Hepatocyte (in vitro differentiated cells): ENCODE measurements at regions not wholly inside any gene's neighbourhood (a gene's known extent, or its start where the extent isn't known, plus 50 kb on each side); places are given as distances from the start of the nearest gene placed in this dataset.

Experiments used
- DNase-seq: peaks from one replicate; pipeline ENCODE4 v3.0.0-alpha.2; 2016; ENCODE audit warnings: low spot score
- H2AFZ ChIP-seq: fragments of 200-600 bp; sonication (generic); 2 replicates; pipeline ENCODE4 v1.6.0; 2016; ENCODE audit warnings: antibody characterized with exemption, mild to moderate bottlenecking
- H3K27ac ChIP-seq: fragments of 200-600 bp; sonication (generic); 2 replicates; pipeline ENCODE4 v1.5.1; 2016; ENCODE audit warnings: mild to moderate bottlenecking
- H3K27me3 ChIP-seq: fragments of 200-600 bp; sonication (generic); 2 replicates; pipeline ENCODE4 v1.6.1; 2016
- H3K36me3 ChIP-seq: fragments of 200-600 bp; sonication (generic); replicated peaks from 2 replicates; pipeline ENCODE4 v1.5.1; 2016; ENCODE audit warnings: low read depth; ENCODE audit not compliant: insufficient read depth
- H3K4me1 ChIP-seq: fragments of 200-600 bp; sonication (generic); 2 replicates; pipeline ENCODE4 v1.5.1; 2016; ENCODE audit warnings: mild to moderate bottlenecking, moderate library complexity; ENCODE audit not compliant: insufficient read depth
- H3K4me2 ChIP-seq: fragments of 200-600 bp; sonication (generic); 2 replicates; pipeline ENCODE4 v1.6.0; 2016
- H3K4me3 ChIP-seq: fragments of 200-600 bp; sonication (generic); 2 replicates; pipeline ENCODE4 v1.5.1; 2016; ENCODE audit warnings: mild to moderate bottlenecking
- H3K79me2 ChIP-seq: fragments of 200-600 bp; sonication (generic); 2 replicates; pipeline ENCODE4 v1.6.0; 2017; ENCODE audit warnings: mild to moderate bottlenecking
- H3K9me2 ChIP-seq: fragments of 200-600 bp; sonication (generic); replicated peaks from 2 replicates; pipeline ENCODE4 v1.6.0; 2017; ENCODE audit warnings: mild to moderate bottlenecking; ENCODE audit not compliant: insufficient read depth
- H3K9me3 ChIP-seq: fragments of 200-600 bp; sonication (generic); 2 replicates; pipeline ENCODE4 v1.5.1; 2016; ENCODE audit warnings: low read depth, mild to moderate bottlenecking
- H4K20me1 ChIP-seq: fragments of 200-600 bp; sonication (generic); 2 replicates; pipeline ENCODE4 v1.6.0; 2016; ENCODE audit warnings: mild to moderate bottlenecking; ENCODE audit not compliant: insufficient read depth, poor library complexity, severe bottlenecking
- CTCF ChIP-seq: fragments of 200-600 bp; sonication (generic); IDR thresholded peaks from 2 replicates; pipeline ENCODE4 v1.5.1; 2016; ENCODE audit warnings: antibody characterized with exemption, mild to moderate bottlenecking; ENCODE audit not compliant: poor library complexity
- EZH2 ChIP-seq: fragments of 200-600 bp; sonication (generic); IDR thresholded peaks from 2 replicates; pipeline ENCODE4 v1.6.1; 2016; ENCODE audit warnings: antibody characterized with exemption, mild to moderate bottlenecking, borderline replicate concordance
- EZH2phosphoT487 ChIP-seq: fragments of 200-600 bp; sonication (generic); IDR thresholded peaks from one replicate; pipeline ENCODE4 v1.6.1; 2018; ENCODE audit warnings: antibody characterized with exemption, mild to moderate bottlenecking, low read depth, moderate library complexity; ENCODE audit not compliant: unreplicated experiment, severe bottlenecking
- WGBS: methylation state at CpG from one replicate; pipeline ENCODE4 v1.1.6; 2016; ENCODE audit warnings: low lambda C conversion rate; ENCODE audit errors: missing lambda C conversion rate; 5-methylcytosine and 5-hydroxymethylcytosine counted together

- no peak for DNase-seq
- Histone ChIP-seq H3K4me1 (peaks cover 5% of the 10 kb centered on the region), H3K9me2 (no peaks in the 10 kb centered on the region), H3K79me2 (no peaks in the 10 kb centered on the region), H2AFZ (no peak overlapping the region), H3K9me3 (no peaks in the 10 kb centered on the region), H4K20me1 (no peaks in the 10 kb centered on the region), H3K27ac (no peak overlapping the region), H3K36me3 (no peaks in the 10 kb centered on the region), H3K27me3 (no peaks in the 10 kb centered on the region), H3K4me3 (no peak overlapping the region), H3K4me2 (no peak overlapping the region)
- WGBS, result 81% methylated on average over 14 of the region's 14 CpGs
- no peak for TF ChIP-seq CTCF
- TF ChIP-seq EZH2phosphoT487, result no peak
- TF ChIP-seq EZH2, result no peak
Measured at GRCh38 chr22:48785792-48786678, 1041.6 kb downstream of the BRD1 start.

GRCh38 chr22:48784701-48785503, 1042.8 kb downstream of the BRD1 start:
- no peak for DNase-seq
- Histone ChIP-seq H3K36me3 (no peaks in the 10 kb centered on the region), H3K4me3 (no peak overlapping the region), H3K9me3 (no peaks in the 10 kb centered on the region), H3K27ac (no peak overlapping the region), H3K27me3 (no peaks in the 10 kb centered on the region), H3K79me2 (no peaks in the 10 kb centered on the region), H4K20me1 (no peaks in the 10 kb centered on the region), H3K4me1 (peaks cover 5% of the 10 kb centered on the region), H2AFZ (no peak overlapping the region), H3K4me2 (no peak overlapping the region), H3K9me2 (no peaks in the 10 kb centered on the region)
- TF ChIP-seq EZH2phosphoT487 (no peak), EZH2 (no peak), CTCF (no peak)
- WGBS, result 93% methylated on average over 21 of the region's 21 CpGs

- Histone ChIP-seq H3K4me3 (no peak overlapping the region), H3K36me3 (no peaks in the 10 kb centered on the region), H3K4me1 (peaks cover 5% of the 10 kb centered on the region), H3K27ac (peak overlapping the region; percentile 82), H3K27me3 (no peaks in the 10 kb centered on the region), H3K9me2 (no peaks in the 10 kb centered on the region), H3K79me2 (no peaks in the 10 kb centered on the region), H2AFZ (no peak overlapping the region), H3K9me3 (no peaks in the 10 kb centered on the region), H3K4me2 (peak overlapping the region; percentile 23), H4K20me1 (no peaks in the 10 kb centered on the region)
- TF ChIP-seq CTCF, result no peak
- TF ChIP-seq EZH2phosphoT487, result no peak
- no peak for TF ChIP-seq EZH2
- WGBS, result 63% methylated on average over 15 of the region's 15 CpGs
- peak; percentile 77 for DNase-seq
Measured at GRCh38 chr22:48783821-48784266, 1043.8 kb downstream of the BRD1 start.
